OCI-LY3 (cell line): ENCODE measurements at regions not wholly inside any gene's neighbourhood (a gene's known extent, or its start where the extent isn't known, plus 50 kb on each side); places are given as distances from the start of the nearest gene placed in this dataset.

Experiments used
- CTCF ChIP-seq: fragments of 200-600, 300-600 bp; sonication (generic); IDR thresholded peaks from 2 replicates; pipeline ENCODE4 v1.5.1; 2014; ENCODE audit warnings: antibody characterized with exemption, low read length, low read depth
- EZH2phosphoT487 ChIP-seq: fragments of 200-600 bp; shearing (Covaris generic); IDR thresholded peaks from 2 replicates; pipeline ENCODE4 v1.6.1; 2018; ENCODE audit warnings: antibody characterized with exemption, mixed run types, low read depth

GRCh38 chr2:6353669-6354068, 512.0 kb downstream of the CMPK2 start:
- TF ChIP-seq CTCF (no peak), EZH2phosphoT487 (no peak)
